Peyer's patch (tissue), 4 donors: ENCODE measurements at regions not wholly inside any gene's neighbourhood (a gene's known extent, or its start where the extent isn't known, plus 50 kb on each side); places are given as distances from the start of the nearest gene placed in this dataset.

Source experiments
- DNase-seq, 3 donors: peaks; one replicate each; pipeline ENCODE4 v3.0.0-alpha.2; 2017 to 2019
- H3K27ac ChIP-seq, 4 donors: fragments of 200-600 bp; sonication (generic); one replicate each; pipeline ENCODE4 v1.5.1; 2016 to 2019
- H3K27me3 ChIP-seq, 2 donors: fragments of 200-600 bp; sonication (generic); one replicate each; pipeline ENCODE4 v1.5.1; 2019
- H3K36me3 ChIP-seq, 3 donors: fragments of 200-600 bp; sonication (generic); one replicate each; pipeline ENCODE4 v1.5.1; 2016 to 2019
- H3K4me1 ChIP-seq, 4 donors: fragments of 200-600 bp; sonication (generic); one replicate each; pipeline ENCODE4 v1.5.1; 2016 to 2019
- H3K4me3 ChIP-seq, 4 donors: fragments of 200-600 bp; sonication (generic); 1 replicate in 3 of 4; 2 replicates in 1 of 4; pipeline ENCODE4 v1.5.1; 2016 to 2019; ENCODE audit warnings: mild to moderate bottlenecking in 1 of 4
- H3K9me3 ChIP-seq, 4 donors: fragments of 200-600 bp; sonication (generic); one replicate each; pipeline ENCODE4 v1.5.1; 2016 to 2019; ENCODE audit warnings: mild to moderate bottlenecking in 1 of 4
- CTCF ChIP-seq, 6 experiments: fragments of 450-650 bp in 4 of 6; fragments of 200-600 bp in 2 of 6; sonication (generic) in 1 of 6; IDR thresholded peaks; one replicate each; pipeline ENCODE4 v1.5.1; 2017 to 2019; ENCODE audit warnings: antibody characterized with exemption in 6 of 6, mild to moderate bottlenecking in 3 of 6, moderate library complexity in 1 of 6
- POLR2A ChIP-seq, 2 donors: fragments of 450-650 bp; IDR thresholded peaks; one replicate each; pipeline ENCODE4 v1.5.1; 2017; ENCODE audit warnings: antibody characterized with exemption in 2 of 2, mild to moderate bottlenecking in 2 of 2, moderate library complexity in 2 of 2

GRCh38 chr1:60560701-60561100, 487.1 kb upstream of the C1orf87 start:
- Histone ChIP-seq H3K4me3 (no peak overlapping the region), H3K27me3 (no peaks in the 10 kb centered on the region), H3K27ac (no peak overlapping the region), H3K4me1 (no peaks in the 10 kb centered on the region), H3K36me3 (no peaks in the 10 kb centered on the region), H3K9me3 (no peaks in the 10 kb centered on the region)
- no peak for DNase-seq
- TF ChIP-seq POLR2A (IDR thresholded peaks at IDR 0.05) (no peak), CTCF (IDR thresholded peaks at IDR 0.05) (no peak)

- Histone ChIP-seq H3K27me3 (no peaks in the 10 kb centered on the region), H3K36me3 (no peaks in the 10 kb centered on the region), H3K4me1 (no peaks in the 10 kb centered on the region), H3K4me3 (no peak overlapping the region), H3K9me3 (no peaks in the 10 kb centered on the region), H3K27ac (no peak overlapping the region)
- TF ChIP-seq POLR2A (IDR thresholded peaks at IDR 0.05), result no peak
- DNase-seq, result no peak
Measured at GRCh38 chr1:60558236-60558635, 484.7 kb upstream of the C1orf87 start.

- H3K27me3 ChIP-seq, result no peaks in the 10 kb centered on the region
- H3K27ac ChIP-seq, result no peak overlapping the region
- H3K4me3 ChIP-seq, result no peak overlapping the region
- TF ChIP-seq POLR2A (IDR thresholded peaks at IDR 0.05), result no peak
- TF ChIP-seq CTCF (IDR thresholded peaks at IDR 0.05), result no peak
- no peaks in the 10 kb centered on the region for H3K4me1 ChIP-seq
- no peaks in the 10 kb centered on the region for H3K36me3 ChIP-seq
- DNase-seq, result no peak
- no peaks in the 10 kb centered on the region for H3K9me3 ChIP-seq
Measured at GRCh38 chr1:60553730-60554129, 480.2 kb upstream of the C1orf87 start.

- no peaks in the 10 kb centered on the region for H3K27me3 ChIP-seq
- no peak overlapping the region for H3K4me3 ChIP-seq
- no peak overlapping the region for H3K27ac ChIP-seq
- no peaks in the 10 kb centered on the region for H3K4me1 ChIP-seq
- no peaks in the 10 kb centered on the region for H3K36me3 ChIP-seq
- no peak for TF ChIP-seq POLR2A (IDR thresholded peaks at IDR 0.05)
- no peak for TF ChIP-seq CTCF (IDR thresholded peaks at IDR 0.05)
- H3K9me3 ChIP-seq, result no peaks in the 10 kb centered on the region
- DNase-seq, result no peak
Measured at GRCh38 chr1:60547821-60548220, 474.3 kb upstream of the C1orf87 start.

- TF ChIP-seq CTCF (IDR thresholded peaks at IDR 0.05) (no peak), POLR2A (IDR thresholded peaks at IDR 0.05) (no peak)
- Histone ChIP-seq H3K27ac (no peak overlapping the region), H3K27me3 (no peaks in the 10 kb centered on the region), H3K36me3 (no peaks in the 10 kb centered on the region), H3K9me3 (no peaks in the 10 kb centered on the region), H3K4me1 (no peaks in the 10 kb centered on the region), H3K4me3 (no peak overlapping the region)
- DNase-seq, result no peak
Measured at GRCh38 chr1:60541831-60542532, 468.4 kb upstream of the C1orf87 start.

- TF ChIP-seq CTCF (IDR thresholded peaks at IDR 0.05) (no peak), POLR2A (IDR thresholded peaks at IDR 0.05) (no peak)
- H3K4me3 ChIP-seq, result no peak overlapping the region
- no peaks in the 10 kb centered on the region for H3K9me3 ChIP-seq
- H3K27me3 ChIP-seq, result no peaks in the 10 kb centered on the region
- DNase-seq, result no peak
- H3K4me1 ChIP-seq, result no peaks in the 10 kb centered on the region
- no peaks in the 10 kb centered on the region for H3K36me3 ChIP-seq
- H3K27ac ChIP-seq, result no peak overlapping the region
Measured at GRCh38 chr1:60540141-60540540, 466.6 kb upstream of the C1orf87 start.
